SK-N-MC (cell line): ENCODE measurements at regions not wholly inside any gene's neighbourhood (a gene's known extent, or its start where the extent isn't known, plus 50 kb on each side); places are given as distances from the start of the nearest gene placed in this dataset.

ENCODE experiments used
- EZH2 ChIP-seq: fragments of 200-600 bp; sonication (generic); IDR thresholded peaks from one replicate; pipeline ENCODE4 v1.6.1; 2017; ENCODE audit warnings: antibody characterized with exemption
- FOXP2 ChIP-seq: optimal IDR thresholded peaks from 2 replicates; pipeline ENCODE3; 2011; ENCODE audit warnings: mild to moderate bottlenecking, moderate library complexity; ENCODE audit not compliant: insufficient read depth; ENCODE audit errors: extremely low read length, control extremely low read depth
- POLR2AphosphoS5 ChIP-seq: IDR thresholded peaks from 2 replicates; pipeline ENCODE4 v1.6.1; 2012; ENCODE audit warnings: mild to moderate bottlenecking, low read depth, low read length, borderline replicate concordance

- TF ChIP-seq POLR2AphosphoS5 (no peak), EZH2 (no peak), FOXP2 (no peak)
These were observed 152.0 kb downstream of the OR13A1 start for GRCh38 chr10:45163315-45163975.
